Skeletal muscle satellite cell (primary cell): ENCODE measurements at regions not wholly inside any gene's neighbourhood (a gene's known extent, or its start where the extent isn't known, plus 50 kb on each side); places are given as distances from the start of the nearest gene placed in this dataset.
A peak's percentile ranks its signal among the peaks of the same experiment; 100 is the strongest.

ENCODE experiments used
- H3K27me3 ChIP-seq: 2 replicates; pipeline ENCODE4 v1.7.0; 2013; ENCODE audit warnings: low read length; ENCODE audit not compliant: control insufficient read depth, insufficient read depth
- H3K36me3 ChIP-seq: 2 replicates; pipeline ENCODE4 v1.7.0; 2013; ENCODE audit warnings: mild to moderate bottlenecking, control low read depth, low read length; ENCODE audit not compliant: insufficient read depth
- H3K4me1 ChIP-seq: 2 replicates; pipeline ENCODE4 v1.7.0; 2013; ENCODE audit warnings: low read length; ENCODE audit not compliant: control insufficient read depth, insufficient read depth
- H3K4me2 ChIP-seq: 2 replicates; pipeline ENCODE4 v1.7.0; 2013; ENCODE audit warnings: mild to moderate bottlenecking, low read length
- H3K4me3 ChIP-seq: 2 replicates; pipeline ENCODE4 v1.7.0; 2013; ENCODE audit warnings: low read length
- H3K9ac ChIP-seq: 2 replicates; pipeline ENCODE4 v1.7.0; 2013; ENCODE audit warnings: mild to moderate bottlenecking, low read depth, low read length, moderate library complexity
- H3K9me3 ChIP-seq: replicated peaks from 2 replicates; pipeline ENCODE4 v1.7.0; 2013; ENCODE audit warnings: mild to moderate bottlenecking, control low read depth, low read length

DNA sequence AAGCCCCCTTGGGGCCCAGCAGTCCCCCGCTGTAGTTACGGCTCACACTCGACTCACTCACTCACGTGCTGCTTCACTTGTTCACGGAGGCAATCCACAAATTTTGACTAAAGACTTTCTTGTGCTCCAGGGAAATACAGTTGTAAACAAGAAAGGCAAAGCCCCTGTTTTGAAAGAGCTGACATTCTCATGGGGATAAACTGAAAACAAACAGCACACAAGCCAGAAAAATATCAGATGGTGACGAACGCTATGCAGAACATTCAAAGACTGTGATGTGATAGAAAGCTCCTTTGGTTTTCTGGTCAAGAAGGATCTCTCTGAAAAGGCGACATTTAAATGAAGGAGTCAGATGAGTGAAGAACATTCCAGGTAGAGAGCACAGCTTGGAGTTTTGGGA, 385.3 kb upstream of the SMIM21 start:
- no peak overlapping the region for H3K4me3 ChIP-seq
- H3K4me2 ChIP-seq: no peak overlapping the region
- no peaks in the 10 kb centered on the region for H3K36me3 ChIP-seq
- no peak overlapping the region for H3K9ac ChIP-seq
- peaks cover 3% of the 10 kb centered on the region for H3K27me3 ChIP-seq
- H3K4me1 ChIP-seq: peaks cover 13% of the 10 kb centered on the region
- no peaks in the 10 kb centered on the region for H3K9me3 ChIP-seq

DNA sequence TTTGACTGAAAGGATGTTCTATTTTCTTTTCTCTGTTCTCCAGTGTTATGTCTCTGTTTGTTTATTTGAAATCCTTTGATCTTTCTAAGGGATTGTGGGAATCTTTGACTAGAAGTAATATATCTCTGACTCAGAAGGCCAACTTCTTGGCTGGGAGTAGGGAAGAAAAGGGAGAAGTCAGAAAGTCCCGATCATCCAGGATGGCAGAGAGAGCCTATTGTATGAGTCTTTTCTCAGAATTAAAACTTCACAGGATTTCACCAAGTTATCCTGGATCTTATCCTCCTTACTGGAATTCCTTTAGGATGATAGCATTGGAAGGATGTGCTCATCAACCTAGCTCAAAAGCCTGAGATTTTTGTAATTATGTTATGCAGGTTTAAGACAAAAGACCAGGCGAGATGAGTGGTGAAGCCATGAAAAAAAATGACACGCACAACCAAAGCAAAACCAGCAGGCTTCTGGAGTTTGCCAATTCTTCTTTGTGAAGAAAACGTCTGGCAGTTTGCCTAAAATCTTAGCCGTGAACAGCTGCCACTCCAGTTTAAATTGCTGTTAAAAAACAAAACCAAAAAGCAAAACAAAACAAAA, 383.6 kb upstream of the SMIM21 start:
- no peak overlapping the region for H3K4me3 ChIP-seq
- peak overlapping the region; percentile 36 for H3K9ac ChIP-seq
- no peaks in the 10 kb centered on the region for H3K9me3 ChIP-seq
- peak overlapping the region; percentile 36 for H3K4me2 ChIP-seq
- H3K4me1 ChIP-seq: peaks cover 13% of the 10 kb centered on the region
- H3K27me3 ChIP-seq: peaks cover 3% of the 10 kb centered on the region
- no peaks in the 10 kb centered on the region for H3K36me3 ChIP-seq

DNA sequence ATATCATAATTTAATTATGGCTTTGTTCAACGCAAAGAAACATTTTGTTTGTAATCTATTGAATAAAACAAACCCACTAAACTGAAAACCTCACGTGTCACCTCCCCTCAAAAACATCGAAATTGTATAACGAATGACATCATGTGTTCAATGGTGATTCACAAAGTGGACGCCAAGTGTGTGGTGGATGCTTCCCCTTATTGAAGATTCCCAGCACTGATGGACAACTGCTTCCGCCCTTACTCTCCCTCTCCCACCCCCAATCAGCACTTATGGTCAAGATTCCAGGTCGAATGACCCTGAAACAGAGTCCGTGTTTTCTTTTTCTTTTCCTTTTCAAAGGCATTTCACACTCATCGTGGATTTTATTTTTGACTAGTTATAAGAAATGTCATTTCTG, 383.0 kb upstream of the SMIM21 start:
- no peak overlapping the region for H3K4me3 ChIP-seq
- H3K27me3 ChIP-seq: peaks cover 3% of the 10 kb centered on the region
- no peaks in the 10 kb centered on the region for H3K36me3 ChIP-seq
- H3K4me2 ChIP-seq: peak overlapping the region; percentile 36
- no peaks in the 10 kb centered on the region for H3K9me3 ChIP-seq
- H3K4me1 ChIP-seq: peaks cover 13% of the 10 kb centered on the region
- peak overlapping the region; percentile 36 for H3K9ac ChIP-seq

DNA sequence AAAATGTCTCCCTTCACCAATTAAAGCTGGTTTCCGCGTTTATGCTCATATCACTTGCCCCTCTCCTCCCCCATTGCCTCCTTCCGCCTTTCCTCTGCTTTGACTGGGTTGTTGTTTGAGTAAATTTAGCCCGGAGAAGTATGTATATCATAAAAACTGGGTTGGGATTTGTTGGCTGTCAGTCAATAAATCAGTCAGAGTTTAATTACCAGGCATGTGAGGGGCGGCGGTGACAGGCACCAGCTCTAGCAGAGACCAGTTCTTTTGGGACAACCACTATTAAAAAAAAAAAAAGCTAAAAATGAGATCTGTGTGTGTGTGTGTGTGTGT, 382.4 kb upstream of the SMIM21 start:
- Histone ChIP-seq H3K36me3 (no peaks in the 10 kb centered on the region), H3K9me3 (no peaks in the 10 kb centered on the region), H3K4me1 (peaks cover 13% of the 10 kb centered on the region), H3K27me3 (peaks cover 3% of the 10 kb centered on the region), H3K9ac (no peak overlapping the region), H3K4me3 (no peak overlapping the region), H3K4me2 (no peak overlapping the region)

DNA sequence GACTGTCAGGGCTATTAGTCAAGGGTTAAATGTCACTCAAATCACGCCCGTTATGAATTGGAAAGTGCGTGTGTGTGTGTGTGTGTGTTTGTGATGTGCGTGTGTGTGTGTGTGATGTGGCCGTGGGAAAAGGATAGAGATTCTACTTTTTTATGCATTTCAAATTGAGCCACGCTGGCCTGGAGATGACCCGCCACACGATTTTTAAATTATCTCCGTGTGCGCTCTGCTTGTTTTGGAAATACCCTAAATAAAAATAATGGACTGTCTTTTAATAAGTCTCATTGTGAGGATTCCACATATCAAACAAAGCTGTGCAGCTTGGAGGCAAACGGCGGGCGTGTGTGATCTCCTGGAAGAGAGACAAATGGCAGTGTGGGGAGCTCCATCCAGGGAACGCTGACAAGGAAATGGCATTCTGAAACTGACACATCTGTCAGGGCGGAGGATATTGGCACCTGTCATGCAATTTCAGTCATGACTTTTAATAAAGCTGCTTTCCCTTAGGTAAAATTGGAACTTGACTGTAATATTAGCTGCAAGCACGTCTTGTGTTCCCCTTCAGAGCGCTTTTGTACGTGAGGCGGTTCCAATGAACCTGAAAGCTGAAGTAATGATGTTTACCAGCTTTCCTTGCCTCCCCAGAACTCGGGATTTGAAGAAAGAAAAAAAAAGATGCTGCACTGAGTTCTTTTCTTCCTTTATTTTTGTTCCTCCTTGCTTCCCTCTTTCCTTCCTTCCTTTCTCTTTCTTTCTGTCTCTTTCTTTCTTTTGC, 381.8 kb upstream of the SMIM21 start:
- Histone ChIP-seq H3K4me3 (no peak overlapping the region), H3K4me1 (peaks cover 13% of the 10 kb centered on the region), H3K9ac (no peak overlapping the region), H3K36me3 (no peaks in the 10 kb centered on the region), H3K4me2 (no peak overlapping the region), H3K9me3 (no peaks in the 10 kb centered on the region), H3K27me3 (peaks cover 3% of the 10 kb centered on the region)

DNA sequence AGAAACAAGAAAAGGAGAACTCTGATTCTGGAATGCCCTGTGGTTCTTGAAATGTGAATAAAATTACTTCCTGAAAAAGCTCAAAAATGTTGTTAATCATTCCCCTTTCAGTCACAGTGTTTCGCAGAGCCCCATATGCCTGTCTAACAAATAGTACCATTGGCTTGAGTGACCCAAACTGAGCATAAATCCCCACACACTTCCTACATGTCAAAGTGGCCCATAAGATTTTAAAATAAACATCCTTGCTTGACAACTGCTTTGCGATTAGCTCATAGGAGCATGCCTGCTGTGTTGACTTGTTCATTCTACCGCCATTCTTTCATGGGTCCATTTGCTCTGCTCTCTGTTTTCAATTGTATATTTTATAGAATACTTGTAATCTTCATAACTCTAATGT, 377.8 kb upstream of the SMIM21 start:
- peaks cover 3% of the 10 kb centered on the region for H3K27me3 ChIP-seq
- no peak overlapping the region for H3K9ac ChIP-seq
- H3K4me1 ChIP-seq: no peaks in the 10 kb centered on the region
- H3K36me3 ChIP-seq: no peaks in the 10 kb centered on the region
- no peaks in the 10 kb centered on the region for H3K9me3 ChIP-seq
- no peak overlapping the region for H3K4me3 ChIP-seq
- H3K4me2 ChIP-seq: no peak overlapping the region

DNA sequence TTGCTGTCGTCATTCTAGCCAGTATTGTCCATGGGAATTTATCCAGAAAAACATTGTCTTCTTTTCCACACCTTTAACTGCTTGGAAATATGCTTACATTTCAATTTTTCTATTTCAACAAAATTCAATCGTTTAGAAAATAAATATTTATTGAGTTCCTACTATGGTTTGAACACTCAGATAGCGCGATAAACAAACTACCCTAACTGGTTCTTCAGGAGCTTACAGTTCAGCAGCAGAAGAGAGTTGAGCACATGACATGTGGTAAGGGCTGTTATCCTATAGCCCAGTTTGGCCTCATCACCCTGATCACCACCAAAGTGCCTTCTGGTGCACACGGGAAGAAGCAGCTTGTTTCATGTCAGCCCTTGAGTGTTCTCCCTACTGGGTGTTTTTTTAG, 375.2 kb upstream of the SMIM21 start:
- Histone ChIP-seq H3K4me3 (no peak overlapping the region), H3K4me1 (peaks cover 4% of the 10 kb centered on the region), H3K36me3 (no peaks in the 10 kb centered on the region), H3K4me2 (no peak overlapping the region), H3K9ac (no peak overlapping the region), H3K27me3 (no peaks in the 10 kb centered on the region), H3K9me3 (no peaks in the 10 kb centered on the region)

DNA sequence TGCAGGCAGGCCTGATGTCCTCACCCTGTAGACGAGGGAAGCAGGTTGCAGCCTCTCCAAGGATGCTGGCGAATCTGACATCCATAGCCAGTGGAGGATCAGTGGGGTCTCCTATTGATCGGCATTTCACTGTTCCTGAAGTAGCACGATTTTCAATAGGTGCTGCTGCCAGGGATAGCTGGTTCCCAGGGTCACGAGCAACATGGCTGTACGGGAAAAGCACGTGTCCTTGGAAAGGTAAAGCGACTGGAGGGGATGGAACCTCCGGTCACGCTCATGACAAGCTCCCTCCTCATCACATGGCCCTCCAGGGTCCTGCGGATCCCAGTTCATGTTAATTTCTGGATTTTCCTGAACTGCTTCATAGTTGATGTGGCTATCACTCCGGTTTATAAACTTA, 373.7 kb upstream of the SMIM21 start:
- H3K27me3 ChIP-seq: no peaks in the 10 kb centered on the region
- no peak overlapping the region for H3K9ac ChIP-seq
- H3K36me3 ChIP-seq: no peaks in the 10 kb centered on the region
- H3K4me3 ChIP-seq: no peak overlapping the region
- H3K4me2 ChIP-seq: no peak overlapping the region
- H3K4me1 ChIP-seq: peaks cover 4% of the 10 kb centered on the region
- no peaks in the 10 kb centered on the region for H3K9me3 ChIP-seq

DNA sequence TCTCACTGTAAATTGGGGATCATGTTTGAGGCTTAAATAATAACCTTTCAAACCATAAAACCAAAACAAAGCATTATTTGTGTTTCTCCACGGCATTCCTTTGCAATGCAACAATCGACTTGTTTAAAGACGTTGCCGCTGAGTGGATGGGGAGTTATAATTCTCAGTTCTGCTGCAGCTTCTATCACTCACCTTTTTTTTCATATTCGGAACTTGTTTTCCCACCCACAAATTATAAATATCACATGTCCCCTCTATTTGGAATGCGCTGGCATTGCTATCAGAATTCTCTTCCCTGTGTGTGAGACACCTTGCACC, 372.8 kb upstream of the SMIM21 start:
- Histone ChIP-seq H3K9ac (peak overlapping the region; percentile 18), H3K4me3 (no peak overlapping the region), H3K4me2 (no peak overlapping the region), H3K4me1 (peaks cover 4% of the 10 kb centered on the region), H3K27me3 (no peaks in the 10 kb centered on the region), H3K9me3 (no peaks in the 10 kb centered on the region), H3K36me3 (no peaks in the 10 kb centered on the region)

DNA sequence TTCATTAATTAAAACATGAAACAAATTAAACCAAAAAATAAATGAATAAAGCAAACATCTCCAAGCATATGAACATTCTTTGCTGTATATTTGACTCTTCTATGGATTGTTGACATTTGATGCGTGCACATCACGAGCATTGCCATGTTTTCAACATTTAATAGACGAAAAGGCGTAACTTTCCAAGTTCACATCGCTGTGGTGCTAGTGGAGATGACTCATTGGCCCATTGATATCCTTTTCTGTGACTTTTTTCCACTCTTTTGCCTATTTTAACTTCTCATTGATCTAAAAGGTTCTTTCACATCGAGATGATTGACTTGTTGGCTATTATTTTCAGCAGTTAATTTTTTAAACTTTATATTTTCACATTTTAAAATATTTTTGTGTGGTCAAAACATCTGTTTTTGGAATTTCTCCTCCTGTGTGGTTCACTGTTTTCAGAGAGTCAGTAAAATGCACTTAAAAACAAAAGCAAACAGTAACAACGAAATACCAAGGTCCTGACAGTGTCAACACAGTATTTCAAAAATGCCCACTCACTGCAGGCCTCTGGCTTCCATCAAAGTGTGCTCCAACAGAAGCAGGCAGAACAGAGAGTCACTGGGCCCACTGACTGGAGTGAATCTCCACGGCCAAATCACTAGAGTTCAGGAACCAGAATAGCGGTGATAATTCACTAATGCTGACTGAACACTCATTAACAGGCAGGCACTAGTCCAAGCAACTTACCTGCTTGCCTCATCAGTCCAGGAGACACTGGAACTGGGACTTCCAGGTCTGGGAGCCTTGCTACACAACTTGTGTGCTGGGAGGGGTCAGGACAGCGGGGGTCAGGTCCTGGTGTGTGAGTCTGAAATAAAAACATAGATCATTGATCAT, 372.2 kb upstream of the SMIM21 start:
- Histone ChIP-seq H3K4me1 (peaks cover 4% of the 10 kb centered on the region), H3K9ac (peak overlapping the region; percentile 18), H3K36me3 (no peaks in the 10 kb centered on the region), H3K4me2 (no peak overlapping the region), H3K4me3 (no peak overlapping the region), H3K9me3 (no peaks in the 10 kb centered on the region), H3K27me3 (no peaks in the 10 kb centered on the region)

DNA sequence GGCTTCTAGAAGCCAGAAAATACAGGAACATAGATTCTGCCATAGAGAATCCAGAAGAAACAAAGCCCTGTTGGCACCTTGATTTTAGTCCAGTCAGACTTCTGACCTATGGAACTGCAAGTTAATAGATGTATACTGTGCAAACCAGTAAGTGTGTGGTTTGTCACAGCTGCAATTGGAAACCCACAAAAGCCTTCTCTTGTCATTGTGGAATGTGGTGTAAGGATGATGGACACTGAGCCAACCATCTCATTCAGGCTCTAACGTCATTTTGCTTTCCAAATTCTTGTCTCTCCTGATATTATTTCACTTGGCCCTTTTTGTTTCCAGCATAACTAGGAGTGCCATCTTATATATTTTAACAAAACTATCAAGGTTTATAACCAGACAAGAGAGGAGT, 369.5 kb upstream of the SMIM21 start:
- no peaks in the 10 kb centered on the region for H3K36me3 ChIP-seq
- H3K4me3 ChIP-seq: no peak overlapping the region
- no peaks in the 10 kb centered on the region for H3K9me3 ChIP-seq
- peaks cover 4% of the 10 kb centered on the region for H3K4me1 ChIP-seq
- no peak overlapping the region for H3K9ac ChIP-seq
- H3K4me2 ChIP-seq: no peak overlapping the region
- no peaks in the 10 kb centered on the region for H3K27me3 ChIP-seq
